Stimulated activated CD8-positive, alpha-beta memory T cell treated with anti-CD3 and anti-CD28 coated beads, Interleukin-12 subunit alpha, Interleukin-12 subunit beta, amount 100 ng/mL, for 1 hour (primary cell): ENCODE measurements at regions not wholly inside any gene's neighbourhood (a gene's known extent, or its start where the extent isn't known, plus 50 kb on each side); places are given as distances from the start of the nearest gene placed in this dataset.
"Not testable (repeated sequence)": the region's sequence is repeated elsewhere in the genome, so short reads cannot be mapped to it uniquely, and the experiment has no call there.

ENCODE experiments used
- DNase-seq: peaks from one replicate; pipeline ENCODE4 v3.0.0-alpha.2; 2020; ENCODE audit warnings: low read depth

DNA sequence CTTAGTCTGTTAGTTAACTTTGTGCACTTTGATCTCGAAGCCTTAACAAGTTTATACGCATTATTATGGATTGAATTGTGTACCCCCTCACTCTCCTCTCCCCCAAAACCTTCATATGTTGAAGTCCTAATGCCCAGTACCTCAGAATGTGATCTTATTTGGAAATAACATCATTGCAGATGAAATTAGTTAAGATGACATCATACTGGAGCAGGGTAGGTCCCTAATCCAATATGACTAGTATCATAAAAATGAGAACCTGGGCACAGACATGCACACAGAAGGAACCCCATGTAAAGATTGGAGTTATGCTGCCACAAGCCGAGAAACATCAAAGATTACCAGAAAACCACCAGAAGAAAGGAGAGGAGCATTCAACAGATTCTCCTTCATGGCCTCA is 85.8 kb upstream of the TSC22D1 start:
- no peak for DNase-seq

DNA sequence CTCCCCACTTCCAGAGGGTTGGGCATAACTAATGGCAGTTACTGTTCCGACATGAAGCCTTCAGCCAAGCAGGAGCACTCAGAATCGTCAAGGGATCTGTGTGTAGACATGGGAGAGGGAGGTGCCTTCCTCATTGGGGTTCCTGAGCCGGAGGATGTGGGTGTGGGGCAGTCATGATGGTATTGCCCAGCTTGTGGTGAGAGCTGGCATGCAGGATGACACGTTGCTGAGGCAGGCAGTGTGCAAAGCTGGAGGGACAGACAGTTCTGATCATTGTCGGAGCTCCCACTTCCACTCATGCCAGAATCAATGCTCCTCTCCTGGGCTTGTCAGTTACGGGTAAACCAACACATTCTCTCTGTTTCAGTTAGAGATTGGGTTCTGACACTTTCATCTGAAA is 83.9 kb upstream of the TSC22D1 start:
- DNase-seq = no peak

DNA sequence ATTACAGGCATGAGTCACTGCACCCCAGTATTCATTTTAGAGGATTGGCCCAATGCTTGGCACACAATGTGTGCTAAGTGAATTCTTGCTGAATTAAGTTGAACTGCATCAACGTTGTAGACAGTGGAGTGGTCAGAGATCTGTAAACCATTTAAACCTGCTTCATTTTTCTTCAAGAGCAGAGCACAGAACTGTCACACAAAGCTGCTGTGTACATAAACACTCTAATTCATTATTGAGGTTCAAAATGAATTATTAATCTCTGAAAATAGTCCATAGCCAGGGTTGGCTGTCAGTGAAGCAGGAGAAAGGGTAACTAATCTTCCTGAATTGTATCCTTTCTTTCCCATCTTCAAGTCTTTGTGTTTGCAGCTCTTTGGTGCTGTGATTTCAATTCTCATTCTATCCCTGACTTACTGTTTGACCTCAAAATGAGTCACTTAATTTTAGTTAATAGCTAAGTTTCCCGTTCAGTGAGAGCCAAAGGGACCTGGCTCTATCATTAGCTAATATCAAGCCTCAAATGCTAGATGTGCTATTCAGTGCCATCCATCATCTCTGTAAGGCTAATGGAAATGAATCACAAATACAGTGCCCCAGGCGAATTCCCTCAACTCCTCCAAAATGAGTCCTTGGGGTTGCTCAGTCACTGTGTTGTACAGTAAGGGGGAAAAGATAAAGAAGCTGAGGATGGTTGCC is 77.0 kb upstream of the TSC22D1 start:
- DNase-seq = no peak

DNA sequence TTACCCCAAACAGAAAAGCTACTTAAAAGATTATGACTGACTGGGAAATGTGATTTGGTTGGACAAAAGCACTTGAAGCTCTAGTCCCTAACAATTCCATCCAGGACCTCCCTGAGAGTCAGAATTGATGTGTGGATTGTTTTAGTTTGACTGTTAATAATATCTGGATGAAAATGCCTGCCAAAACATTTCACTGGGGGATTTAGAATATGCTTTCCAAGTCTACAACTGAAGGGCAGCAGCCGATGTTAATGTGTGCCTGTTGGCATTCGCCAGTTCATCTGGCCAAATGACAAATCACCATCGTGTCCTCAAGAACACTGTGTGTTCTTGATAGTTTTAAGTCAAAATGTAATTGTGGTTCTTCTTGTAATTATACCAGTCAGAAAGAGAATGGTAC is 76.0 kb upstream of the TSC22D1 start:
- DNase-seq = no peak

DNA sequence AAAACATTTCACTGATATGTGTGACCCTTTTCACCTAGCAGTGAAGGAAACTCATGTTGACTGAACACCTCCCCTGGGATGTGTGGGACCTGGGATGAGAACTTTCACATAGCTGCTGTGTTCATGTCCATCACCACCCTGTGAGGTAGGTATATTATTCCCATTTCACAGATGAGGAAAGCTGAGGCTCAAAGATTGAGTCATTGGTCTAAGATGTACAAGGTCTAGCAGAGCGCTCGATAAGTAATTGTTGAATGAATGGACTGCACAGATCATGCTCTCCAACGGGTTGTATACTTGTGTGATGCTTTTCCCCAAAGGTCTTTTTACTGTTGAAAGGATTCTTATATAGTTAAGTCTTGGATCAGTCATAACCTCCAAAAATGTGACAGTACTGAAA is 75.6 kb upstream of the TSC22D1 start:
- DNase-seq = no peak

DNA sequence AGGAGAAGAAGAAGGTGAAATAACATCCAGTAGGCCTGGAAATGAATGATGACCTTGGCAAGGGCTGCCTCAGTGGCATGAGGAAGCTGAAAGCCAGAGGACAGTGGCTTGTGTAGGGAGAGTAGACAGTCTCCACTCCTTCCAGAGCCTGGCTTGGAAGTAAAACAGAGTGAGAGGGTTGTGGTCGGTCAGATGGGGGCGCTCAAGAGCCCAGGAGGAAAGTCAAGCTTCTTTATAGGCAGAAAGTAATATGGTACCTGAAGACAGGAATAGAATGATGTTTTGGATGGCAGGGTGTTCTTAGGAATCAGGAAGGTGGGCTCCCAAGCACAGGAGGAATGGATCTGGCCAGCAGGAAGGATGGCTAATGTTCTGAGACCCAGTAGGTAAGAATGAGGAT is 75.1 kb upstream of the TSC22D1 start:
- DNase-seq = no peak

DNA sequence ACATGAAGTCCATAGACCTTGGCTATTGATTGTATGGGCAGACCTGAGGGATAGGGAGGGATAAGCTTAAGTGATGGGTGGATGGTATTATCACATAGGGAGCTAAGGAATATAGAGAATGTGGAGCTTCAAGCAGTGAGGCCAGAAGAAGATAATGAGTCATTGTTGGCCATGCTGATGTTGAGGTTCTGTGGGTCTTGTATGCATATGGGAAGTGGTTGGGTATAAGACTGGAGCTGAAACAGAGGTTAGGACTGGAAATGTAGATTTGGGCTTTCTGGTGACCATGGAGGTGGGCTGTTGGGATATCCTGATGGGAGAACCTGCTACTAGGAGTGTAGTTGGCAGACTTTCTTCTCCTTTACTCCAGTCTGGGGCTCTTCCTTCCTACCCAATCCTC is 73.7 kb upstream of the TSC22D1 start:
- DNase-seq = no peak

DNA sequence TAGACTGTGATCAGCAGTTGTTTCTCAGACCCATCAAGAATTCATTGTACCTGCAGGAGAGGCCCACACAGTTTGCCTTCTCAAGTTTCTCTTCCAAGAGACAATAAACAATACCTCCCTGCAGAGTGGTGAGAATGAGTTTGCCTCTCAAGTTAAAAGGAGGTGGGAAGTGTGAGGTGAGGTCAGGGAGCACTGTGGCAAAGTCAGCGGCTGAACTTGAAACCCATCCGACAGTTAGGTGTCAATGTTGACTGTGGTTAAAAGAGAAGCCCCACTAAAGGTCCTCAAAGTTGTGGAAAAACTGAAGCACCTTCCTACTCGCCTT is 72.9 kb upstream of the TSC22D1 start:
- no peak for DNase-seq

DNA sequence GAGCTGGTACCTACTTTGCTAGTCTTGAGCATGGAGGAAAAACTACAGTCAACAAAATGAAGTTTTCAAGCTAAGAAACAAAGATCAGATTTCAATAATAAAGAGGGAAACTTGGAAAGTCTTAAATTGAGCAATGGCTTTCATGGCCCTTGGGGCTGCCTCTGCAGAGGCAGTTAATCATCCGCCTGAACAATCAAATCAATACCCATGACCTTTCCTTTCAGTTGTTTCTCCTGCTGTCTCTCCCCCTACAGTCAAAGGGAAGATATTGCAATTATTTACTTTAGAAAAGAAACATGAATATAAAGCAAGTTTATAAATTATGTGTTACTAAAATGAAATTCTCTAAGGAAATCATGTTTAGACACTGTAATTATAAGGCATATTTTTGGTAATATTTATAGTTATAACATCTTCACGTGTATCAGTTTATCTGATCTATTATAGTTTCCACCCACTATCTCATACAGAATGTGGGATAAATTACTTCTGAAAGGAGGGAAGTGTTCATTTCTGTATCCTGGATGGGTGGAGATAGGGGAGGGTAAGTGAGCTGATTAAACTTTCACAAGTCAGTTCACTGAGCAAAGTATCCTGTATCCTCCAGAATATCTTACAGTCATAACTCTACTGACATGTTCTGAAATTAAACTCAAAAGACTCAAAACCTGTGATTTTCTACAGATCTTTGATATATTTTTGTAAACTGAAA is 72.4 kb upstream of the TSC22D1 start:
- DNase-seq = no peak

DNA sequence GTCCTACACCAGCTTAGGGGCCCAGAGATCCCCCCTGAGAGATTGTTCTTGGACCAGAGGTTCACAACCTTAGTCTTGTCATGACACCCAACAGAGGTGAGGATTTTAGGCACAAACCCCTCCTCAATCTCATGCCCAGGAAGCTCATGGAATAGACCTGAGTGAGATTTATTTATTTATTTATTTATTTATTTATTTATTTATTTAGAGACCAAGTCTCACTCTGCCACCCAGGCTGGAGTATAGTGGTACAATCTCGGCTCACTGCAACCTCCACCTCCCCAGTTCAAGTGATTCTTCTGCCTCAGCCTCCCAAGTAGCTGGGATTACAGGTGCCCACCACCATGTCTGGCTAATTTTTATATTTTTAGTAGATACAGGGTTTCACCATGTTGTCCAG is 71.4 kb upstream of the TSC22D1 start:
- not testable (repeated sequence) for DNase-seq

DNA sequence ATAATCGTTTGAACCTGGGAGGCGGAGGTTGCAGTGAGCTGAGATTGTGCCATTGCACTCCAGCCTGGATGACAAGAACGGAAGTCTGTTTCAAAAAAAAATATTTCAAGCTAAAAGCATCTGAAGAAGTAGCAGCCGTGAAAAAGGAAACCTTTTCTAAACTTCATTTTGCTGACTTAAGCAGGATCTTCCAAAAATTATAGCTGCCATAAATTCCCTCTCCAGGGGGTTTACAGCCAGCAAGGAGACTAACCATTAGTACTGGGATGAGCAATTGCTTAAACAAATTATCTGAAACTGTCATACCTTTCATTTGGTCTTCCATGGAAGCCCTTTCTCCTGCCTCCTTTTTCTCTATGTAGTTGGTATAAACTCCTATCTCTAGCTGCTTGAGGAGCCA is 69.9 kb upstream of the TSC22D1 start:
- no peak for DNase-seq

DNA sequence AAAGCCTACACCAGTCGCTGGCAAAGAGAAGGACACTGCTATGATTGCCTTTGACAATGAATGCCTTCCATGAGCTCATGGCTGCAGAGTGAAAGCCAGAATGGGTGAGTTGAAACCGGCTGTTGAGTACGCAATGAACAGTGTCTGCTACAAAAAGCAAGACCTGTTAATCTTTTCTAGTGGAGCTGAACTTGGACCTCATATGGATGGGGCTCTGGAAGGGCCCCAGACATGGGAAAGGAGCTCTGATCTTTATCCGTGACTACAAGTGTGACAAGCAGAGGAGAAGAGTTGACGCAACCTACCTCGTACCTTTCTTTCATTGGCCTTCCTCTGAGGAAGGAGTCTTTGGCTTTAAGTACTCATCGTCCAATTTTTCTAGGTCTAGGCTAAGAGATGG is 67.1 kb upstream of the TSC22D1 start:
- no peak for DNase-seq

DNA sequence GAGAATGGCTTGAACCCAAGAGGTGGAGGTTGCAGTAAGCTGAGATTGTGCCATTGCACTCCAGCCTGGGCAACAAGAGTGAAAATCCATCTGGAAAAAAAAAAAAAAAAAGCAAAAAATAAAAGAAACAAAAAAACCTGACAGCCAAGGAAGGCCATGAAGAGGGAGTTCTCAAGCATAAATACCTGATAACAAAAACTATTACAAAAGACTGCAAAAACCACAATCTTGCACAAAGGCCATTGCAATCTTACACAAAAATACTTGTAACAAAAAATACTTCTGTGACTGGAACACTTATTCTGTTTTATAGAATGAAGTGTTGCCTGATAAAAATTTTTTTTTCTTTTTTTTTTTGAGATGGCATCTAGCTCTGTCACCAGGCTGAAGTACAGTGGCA is 61.5 kb upstream of the TSC22D1 start:
- no peak for DNase-seq

DNA sequence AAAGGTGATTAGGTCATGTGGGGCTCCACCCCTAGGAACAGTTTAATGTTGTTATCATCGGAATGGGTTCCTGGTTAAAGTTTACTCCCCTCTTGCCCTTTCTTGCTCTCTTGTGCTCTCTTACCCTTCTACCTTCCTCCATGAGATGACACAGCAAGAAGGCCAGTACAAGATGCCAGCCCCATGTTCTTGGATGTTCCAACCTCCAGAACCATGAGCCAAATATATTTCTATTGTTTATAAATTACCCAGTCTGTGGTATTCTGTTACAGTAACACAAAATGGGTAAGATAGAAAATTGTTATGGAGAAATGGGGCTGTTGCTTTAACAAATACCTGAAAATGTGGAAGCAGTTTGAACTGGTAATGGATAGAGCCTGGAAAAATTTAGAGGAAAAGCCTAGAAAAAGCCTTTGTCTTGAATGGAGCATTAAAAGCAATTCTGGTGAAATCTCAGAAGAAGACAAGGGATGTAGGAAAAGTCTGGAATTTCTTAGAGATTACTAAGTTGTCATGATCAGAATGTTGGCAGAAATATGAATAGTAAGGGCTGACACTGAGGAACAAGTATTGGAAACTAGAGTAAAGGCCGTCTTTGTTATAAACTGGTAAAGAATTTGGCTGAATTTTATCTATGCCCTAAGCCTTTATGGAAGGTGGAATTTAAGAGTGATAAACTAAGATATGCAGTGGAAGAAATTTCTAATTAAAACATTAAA is 53.5 kb upstream of the TSC22D1 start:
- DNase-seq = no peak

DNA sequence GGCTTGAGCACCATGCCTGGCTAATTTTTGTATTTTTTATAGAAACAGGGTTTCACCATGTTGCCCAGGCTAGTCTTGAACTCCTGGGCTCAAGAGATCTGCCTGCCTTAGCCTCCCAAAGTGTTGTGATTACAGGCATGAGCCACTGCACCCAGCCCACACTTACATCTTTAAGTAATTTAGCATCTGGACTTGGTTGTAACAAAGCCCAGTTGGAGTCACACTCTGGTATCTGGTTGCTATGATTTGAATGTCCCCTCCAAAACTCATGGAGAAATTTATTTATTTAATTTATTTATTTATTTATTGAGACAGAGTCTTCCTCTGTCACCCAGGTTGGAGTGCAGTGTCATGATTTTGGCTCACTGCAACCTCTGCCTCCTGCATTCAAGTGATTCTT is 52.7 kb upstream of the TSC22D1 start:
- DNase-seq = not testable (repeated sequence)

DNA sequence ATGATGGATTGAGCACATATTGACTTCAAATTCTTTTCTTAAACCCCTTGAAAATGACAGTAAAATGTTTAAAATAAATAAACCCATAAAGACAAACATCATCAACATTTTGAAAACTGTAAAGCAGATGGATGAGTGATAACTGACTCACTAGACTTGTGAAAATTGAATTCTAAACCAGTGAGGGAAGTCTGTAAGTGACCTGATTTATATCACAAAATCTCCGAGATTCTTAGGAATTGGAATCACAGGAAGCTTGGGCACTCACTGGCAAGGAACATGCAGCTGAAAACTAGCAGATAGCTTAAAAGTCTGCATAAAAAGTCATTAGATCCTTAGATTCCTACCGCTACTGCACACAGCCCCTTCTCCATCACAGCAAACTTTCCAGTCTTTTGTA is 51.3 kb upstream of the TSC22D1 start:
- DNase-seq = no peak

DNA sequence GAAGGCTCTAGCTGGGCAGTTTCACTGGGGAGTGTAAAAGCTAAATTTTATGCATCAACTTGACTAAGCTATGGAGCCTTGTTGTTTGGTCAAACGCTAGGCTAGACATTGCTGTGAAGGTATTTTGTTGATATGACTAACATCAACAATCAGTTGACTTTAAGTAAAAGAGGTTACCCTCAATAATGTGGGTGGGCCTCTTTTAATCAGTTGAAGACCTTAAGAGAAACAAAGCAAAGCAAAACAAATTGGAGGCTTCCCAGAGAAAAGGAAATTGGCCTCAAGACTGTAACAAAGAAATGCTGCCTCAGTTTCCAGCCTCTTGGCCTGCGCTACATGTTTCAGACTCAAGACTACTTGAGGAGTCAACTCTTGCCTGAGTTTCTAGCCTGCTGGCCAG is 50.0 kb upstream of the TSC22D1 start:
- DNase-seq = no peak
